HG02870 (cell line): ENCODE measurements at regions not wholly inside any gene's neighbourhood (a gene's known extent, or its start where the extent isn't known, plus 50 kb on each side); places are given as distances from the start of the nearest gene placed in this dataset.

ENCODE experiments used
- ATAC-seq: cut with Tn5 transposase; IDR thresholded peaks from one replicate; pipeline ENCODE4 v1.9.1; 2021; ENCODE audit warnings: mild to moderate bottlenecking, moderate library complexity; ENCODE audit not compliant: unreplicated experiment

DNA sequence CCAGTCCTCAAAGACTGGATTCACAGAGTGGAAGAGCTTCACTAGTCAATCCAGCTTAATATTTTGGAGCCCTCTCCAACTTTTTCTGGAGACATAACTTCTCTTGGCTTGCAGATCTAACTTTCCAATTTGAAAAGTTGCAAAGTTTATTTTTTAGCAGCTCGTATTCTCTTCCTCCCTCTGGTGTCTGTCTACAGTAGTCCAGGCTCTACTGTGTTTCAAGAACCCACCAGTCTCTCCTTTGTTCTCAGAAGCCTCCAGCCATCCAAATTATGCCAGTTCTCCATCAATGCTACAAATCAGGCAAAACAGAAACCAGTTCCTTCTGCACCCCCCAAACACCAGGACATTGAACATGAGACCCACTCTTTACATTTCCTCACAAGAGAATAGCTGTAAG, 376.1 kb upstream of the OPRM1 start:
- no peak for ATAC-seq

- ATAC-seq, result no peak
Observed at GRCh38 chr6:153645326-153645725, 393.7 kb upstream of the OPRM1 start.

DNA sequence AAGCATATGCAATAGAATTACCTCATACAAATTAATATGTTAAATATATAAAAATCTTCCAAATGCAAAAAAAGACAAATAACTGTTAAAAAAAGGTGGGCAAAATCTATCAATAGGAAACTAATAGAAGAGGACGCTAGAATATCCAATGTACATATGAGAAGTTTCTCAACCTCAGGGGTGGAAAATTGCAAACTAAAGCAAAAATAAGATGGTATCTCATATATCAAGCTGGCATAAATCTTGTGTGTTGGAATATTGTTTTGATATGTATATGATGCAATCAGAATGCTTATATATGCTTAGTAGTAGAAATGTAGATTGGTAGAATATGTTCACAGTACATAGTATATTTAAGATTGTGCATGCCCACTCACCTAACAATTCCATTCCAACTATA, 395.0 kb upstream of the OPRM1 start:
- ATAC-seq, result no peak

DNA sequence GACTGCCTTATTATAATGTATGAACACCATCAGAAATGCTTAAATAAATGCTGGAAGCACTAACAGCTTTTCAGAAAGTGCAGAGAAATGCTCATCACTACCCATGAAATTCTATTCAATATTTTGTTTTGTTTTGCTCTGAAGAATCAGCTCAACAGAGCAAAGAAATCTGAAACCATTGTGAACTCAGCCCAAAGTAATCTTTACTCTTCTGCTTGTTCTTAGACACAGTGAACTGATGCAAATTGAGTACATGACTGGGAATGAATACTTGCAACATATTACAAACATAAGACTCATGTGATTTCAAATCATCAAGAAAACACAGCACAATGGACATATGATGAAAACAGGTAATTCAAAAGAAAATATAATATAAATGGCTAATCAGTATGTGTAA, 404.6 kb upstream of the OPRM1 start:
- ATAC-seq, result no peak

- ATAC-seq, result no peak
Observed at GRCh38 chr6:153625089-153625488, 414.0 kb upstream of the OPRM1 start.

GRCh38 chr6:153624528-153624927, 414.5 kb upstream of the OPRM1 start:
- no peak for ATAC-seq

DNA sequence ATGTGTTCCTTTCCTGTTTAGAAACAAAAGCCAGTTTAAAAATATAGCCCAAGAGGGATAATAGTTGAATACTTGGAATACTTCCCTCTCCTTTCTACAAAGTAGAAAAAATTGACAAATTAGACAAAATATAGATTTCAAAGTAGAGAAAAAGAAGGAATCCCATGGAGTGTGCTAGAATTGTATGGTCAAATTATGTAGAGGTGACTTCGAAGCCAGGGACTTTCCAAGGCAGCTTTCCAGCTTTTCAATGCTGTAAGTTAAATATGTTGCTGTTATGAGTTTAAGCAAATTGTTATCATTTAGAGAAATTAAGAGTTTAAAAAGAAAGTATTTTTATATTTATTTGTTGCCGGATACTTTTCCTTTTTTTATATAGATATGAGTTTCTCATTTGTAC, 415.5 kb upstream of the OPRM1 start:
- no peak for ATAC-seq

DNA sequence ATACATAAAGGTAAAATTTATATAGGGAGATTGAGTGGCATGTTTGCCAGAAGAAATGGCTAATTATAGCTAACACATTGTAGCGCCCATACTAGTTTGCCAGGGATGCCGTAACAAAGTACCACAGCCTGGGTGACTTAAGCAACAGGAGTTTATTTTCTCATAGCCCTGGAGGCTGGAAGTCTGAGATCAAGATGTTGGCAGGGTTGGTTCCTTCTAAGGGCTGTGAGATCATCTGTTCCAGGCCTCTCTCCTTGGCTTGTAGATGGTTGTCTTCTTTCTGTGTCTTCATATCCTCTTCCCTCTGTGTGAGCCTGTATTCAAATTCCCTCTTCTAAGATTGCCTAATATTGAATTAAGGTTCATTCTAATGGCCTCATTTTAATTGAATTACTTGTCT, 417.5 kb upstream of the OPRM1 start:
- ATAC-seq, result no peak

DNA sequence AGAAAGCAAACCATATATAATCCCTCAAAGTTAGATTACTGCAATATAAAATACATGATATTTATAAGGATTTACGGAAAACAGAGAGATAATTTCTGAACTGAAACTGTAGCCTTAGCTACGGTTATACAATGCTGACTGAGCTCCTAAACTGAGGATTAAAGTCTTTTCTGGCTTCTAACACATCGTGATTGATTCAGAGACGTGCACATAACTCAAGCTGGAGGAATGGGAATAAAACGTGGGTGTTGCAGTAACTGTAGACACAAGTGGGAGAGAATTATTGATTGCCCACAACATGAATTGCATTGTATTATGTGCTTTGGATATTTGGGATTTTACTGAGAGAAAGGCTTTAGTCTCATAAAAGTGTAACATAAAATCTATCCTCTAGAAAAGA, 418.0 kb upstream of the OPRM1 start:
- ATAC-seq, result no peak

DNA sequence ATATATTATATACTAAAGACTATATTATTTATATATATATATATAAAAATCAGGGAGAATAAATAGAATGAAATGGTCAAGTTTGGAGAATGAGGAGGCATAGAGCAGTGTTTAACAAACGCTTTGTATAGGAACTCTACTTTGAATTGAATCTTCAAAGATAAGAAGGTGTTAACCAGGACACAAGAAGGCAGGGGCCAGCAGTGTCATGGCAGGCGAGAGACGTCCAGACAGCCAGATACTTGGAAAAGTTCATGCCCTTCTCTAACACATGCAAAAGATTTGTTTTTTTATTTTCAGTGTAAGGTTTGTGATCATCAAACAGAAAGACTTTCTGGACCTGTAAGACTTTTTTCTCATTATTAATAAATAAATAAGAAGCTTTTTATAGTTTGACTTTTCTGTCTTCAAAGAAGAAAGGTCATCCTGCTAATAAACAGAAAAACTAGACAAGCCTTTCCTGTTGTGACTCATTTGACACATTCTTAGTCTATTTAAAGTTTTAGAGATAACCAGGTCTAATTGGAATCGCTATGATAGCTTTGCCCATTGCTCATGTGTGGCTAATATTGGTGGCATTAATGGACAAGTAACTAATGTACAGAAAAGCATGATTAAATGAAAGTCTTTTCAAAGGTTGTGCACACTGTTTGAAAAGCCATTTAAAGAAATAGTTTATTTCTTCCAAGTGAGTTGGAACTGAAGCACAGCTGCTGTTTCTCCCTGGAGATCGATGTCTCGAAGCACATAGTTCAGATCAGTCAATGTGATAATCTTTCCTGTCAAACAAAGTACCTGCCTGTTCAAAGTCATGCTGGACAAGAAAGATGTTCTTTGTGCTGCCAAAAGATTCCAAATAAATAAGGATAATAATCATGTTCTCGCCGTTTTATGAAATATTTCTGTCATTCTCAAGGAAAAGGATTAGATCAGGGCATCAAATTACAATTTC, 420.4 kb upstream of the OPRM1 start:
- ATAC-seq, result no peak

DNA sequence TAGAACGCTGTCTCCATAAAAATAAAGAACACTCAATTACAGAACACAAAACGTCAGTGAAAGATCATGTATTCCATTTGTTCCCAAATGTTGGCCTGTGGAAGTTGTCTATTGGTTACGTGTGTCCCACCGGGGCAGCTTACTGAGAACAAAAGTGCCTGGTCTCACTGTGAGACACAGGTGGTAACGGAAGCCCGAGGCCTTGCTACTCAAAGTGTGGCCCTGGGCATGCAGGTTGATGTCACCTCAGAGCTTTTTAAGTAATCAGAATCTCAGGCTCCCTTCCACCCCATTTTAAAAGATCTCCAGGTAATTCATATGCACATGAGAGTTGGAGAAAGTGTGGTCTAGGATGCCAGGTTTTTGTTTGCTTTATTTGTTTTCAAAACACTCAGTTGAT, 422.5 kb upstream of the OPRM1 start:
- ATAC-seq, result no peak

- ATAC-seq, result no peak
Observed at GRCh38 chr6:153613719-153614455, 425.2 kb upstream of the OPRM1 start.

DNA sequence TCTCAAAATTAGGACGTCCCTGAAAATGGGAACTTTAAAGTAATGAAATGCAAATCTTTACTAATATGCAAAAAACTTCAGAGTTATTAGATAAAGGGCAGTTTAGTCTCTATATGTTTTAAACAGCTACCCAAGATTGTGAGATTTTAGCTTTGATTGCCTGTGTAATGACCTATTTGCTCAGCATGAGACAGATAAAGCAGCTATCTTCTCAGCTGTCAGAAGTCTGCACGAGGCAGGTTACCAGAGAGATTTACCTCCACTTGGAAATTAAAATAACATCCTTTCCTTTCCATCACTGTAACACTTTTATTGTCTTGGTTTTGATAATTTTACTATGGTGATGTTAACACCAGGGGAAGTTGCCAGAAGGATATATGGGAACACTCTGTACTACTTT, 436.6 kb upstream of the OPRM1 start:
- ATAC-seq, result no peak

- ATAC-seq, result no peak
Observed at GRCh38 chr6:153599901-153600300, 439.1 kb upstream of the OPRM1 start.

- no peak for ATAC-seq
Observed at GRCh38 chr6:153595903-153596302, 443.1 kb upstream of the OPRM1 start.

DNA sequence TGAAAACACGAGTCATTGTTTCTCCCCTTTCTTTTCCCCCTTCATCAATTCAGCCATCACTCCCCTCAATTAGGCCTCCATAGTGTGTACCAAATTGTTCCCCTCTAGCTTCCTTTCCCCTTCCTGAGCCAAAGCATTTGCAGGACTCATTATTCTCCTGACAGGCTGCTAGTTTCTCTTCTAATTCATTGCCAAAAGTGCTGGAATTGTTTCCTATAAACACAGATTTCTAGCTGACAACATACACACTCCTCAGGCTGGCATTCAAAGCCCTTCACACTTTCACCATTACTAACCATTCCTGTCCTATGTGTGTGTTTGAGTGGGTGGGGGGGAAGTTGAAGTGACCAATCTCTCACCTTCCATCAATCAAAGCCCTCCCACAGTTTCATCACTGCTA, 444.2 kb upstream of the OPRM1 start:
- ATAC-seq, result no peak

DNA sequence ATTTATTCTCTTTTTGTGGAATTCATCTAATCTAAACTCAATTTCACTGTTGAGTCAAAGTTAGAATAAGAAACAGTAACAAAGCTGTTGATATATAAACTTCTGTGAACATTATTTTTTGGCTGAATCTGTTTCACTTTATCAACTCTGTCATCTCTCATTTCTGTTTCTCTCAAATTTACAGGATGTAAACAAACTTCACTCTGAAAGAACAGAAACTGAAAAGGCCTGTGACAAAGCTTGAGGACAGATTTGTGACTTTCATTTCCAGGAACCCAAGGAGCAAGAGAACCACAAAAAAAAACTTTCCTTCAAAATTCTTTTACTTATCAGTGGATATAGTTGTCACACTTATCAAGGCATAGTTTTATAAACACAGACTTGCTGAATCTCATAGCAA, 447.9 kb upstream of the OPRM1 start:
- ATAC-seq, result no peak

DNA sequence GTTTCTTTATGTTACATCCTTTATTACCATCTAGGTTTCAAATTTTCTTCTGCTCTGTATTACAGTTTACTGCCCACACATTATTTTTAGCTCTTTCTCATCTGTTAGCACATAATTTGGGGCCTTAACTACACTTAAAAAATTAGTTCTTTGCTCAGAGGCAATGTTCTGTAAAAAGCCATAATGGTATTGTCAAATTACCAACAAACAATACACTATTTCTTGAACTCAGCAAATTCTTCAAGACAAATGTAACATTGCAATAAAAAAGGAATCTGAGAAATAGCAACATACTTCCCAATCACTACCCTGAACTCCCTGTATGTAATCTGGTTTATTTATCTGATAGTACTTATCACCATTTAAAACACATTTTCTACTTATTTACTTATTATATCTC, 448.6 kb upstream of the OPRM1 start:
- ATAC-seq, result no peak

- no peak for ATAC-seq
Observed at GRCh38 chr6:153588330-153588729, 450.7 kb upstream of the OPRM1 start.

DNA sequence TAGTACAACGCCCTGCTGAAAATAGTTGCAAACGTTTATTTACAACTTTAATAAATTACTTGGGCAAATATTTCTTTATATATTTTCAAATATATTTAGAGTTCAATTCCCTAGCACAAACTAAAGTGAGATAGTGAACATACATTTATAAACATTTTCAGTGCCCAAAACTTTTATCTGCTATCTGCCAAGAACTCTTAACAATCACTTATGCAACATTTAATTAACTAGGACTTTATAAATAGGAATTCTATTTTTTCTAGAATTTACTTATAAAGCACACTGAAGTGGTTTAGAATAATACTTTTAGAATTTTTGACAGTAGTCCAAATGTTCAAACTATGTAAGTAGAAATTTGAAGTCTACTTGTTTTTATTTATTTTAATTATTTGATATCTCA, 452.6 kb upstream of the RGS17 start:
- no peak for ATAC-seq

GRCh38 chr6:153580776-153581175, 449.7 kb upstream of the RGS17 start:
- ATAC-seq, result no peak

- ATAC-seq, result no peak
Observed at GRCh38 chr6:153575528-153575927, 444.4 kb upstream of the RGS17 start.
